Activated T-cell treated with anti-CD3 and anti-CD28 coated beads, Interleukin-2, amount 50 U/mL, for 24 hours (primary cell): ENCODE measurements at regions not wholly inside any gene's neighbourhood (a gene's known extent, or its start where the extent isn't known, plus 50 kb on each side); places are given as distances from the start of the nearest gene placed in this dataset.
A peak's percentile ranks its signal among the peaks of the same experiment; 100 is the strongest.
"Not testable (repeated sequence)": the region's sequence is repeated elsewhere in the genome, so short reads cannot be mapped to it uniquely, and the experiment has no call there.

Experiments
- DNase-seq: peaks from one replicate; pipeline ENCODE4 v3.0.0-alpha.2; 2020
- H3K27ac Mint-ChIP-seq: 2 replicates; pipeline ENCODE4 v1.8.0; 2020; ENCODE audit warnings: mild to moderate bottlenecking, mixed read lengths
- H3K27me3 Mint-ChIP-seq: 2 replicates; pipeline ENCODE4 v1.8.0; 2020; ENCODE audit warnings: mixed read lengths
- H3K36me3 Mint-ChIP-seq: 2 replicates; pipeline ENCODE4 v1.8.0; 2020; ENCODE audit warnings: low read depth, mixed read lengths
- H3K4me1 Mint-ChIP-seq: 2 replicates; pipeline ENCODE4 v1.8.0; 2020; ENCODE audit warnings: low read depth, mixed read lengths
- H3K4me3 Mint-ChIP-seq: 2 replicates; pipeline ENCODE4 v1.8.0; 2020; ENCODE audit warnings: mild to moderate bottlenecking, moderate library complexity, mixed read lengths
- H3K9me3 Mint-ChIP-seq: 2 replicates; pipeline ENCODE4 v1.8.0; 2020; ENCODE audit warnings: mixed read lengths

DNA sequence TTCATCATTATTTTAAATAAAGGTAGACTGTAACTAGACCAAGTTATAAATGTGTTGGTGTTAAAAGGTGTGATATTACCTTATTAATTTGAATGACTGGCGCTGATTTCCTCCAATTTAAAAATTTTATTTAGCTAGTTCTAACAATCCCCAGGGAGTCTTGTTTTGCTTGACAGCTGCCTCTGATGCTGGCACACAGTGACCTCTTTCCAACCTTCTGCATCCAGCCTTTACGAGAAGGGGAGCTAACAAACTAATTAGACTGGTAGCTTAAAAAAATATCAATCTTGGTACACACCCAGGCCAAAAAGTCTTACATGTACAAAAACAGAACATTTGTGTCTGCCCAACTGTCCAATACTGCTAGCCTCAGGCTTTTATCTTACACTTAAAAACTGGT, 51.8 kb upstream of the ENPEP start:
- Mint-ChIP-seq H3K9me3 (no peaks in the 10 kb centered on the region), H3K4me1 (no peaks in the 10 kb centered on the region), H3K4me3 (no peak overlapping the region), H3K36me3 (no peaks in the 10 kb centered on the region), H3K27me3 (peaks cover 7% of the 10 kb centered on the region), H3K27ac (no peak overlapping the region)
- DNase-seq: no peak

- no peaks in the 10 kb centered on the region for H3K4me1 Mint-ChIP-seq
- no peaks in the 10 kb centered on the region for H3K9me3 Mint-ChIP-seq
- no peak for DNase-seq
- peaks cover 29% of the 10 kb centered on the region for H3K27me3 Mint-ChIP-seq
- H3K27ac Mint-ChIP-seq: no peak overlapping the region
- no peaks in the 10 kb centered on the region for H3K36me3 Mint-ChIP-seq
- H3K4me3 Mint-ChIP-seq: no peak overlapping the region
These were observed 57.3 kb upstream of the ENPEP start for GRCh38 chr4:110418641-110419040.

DNA sequence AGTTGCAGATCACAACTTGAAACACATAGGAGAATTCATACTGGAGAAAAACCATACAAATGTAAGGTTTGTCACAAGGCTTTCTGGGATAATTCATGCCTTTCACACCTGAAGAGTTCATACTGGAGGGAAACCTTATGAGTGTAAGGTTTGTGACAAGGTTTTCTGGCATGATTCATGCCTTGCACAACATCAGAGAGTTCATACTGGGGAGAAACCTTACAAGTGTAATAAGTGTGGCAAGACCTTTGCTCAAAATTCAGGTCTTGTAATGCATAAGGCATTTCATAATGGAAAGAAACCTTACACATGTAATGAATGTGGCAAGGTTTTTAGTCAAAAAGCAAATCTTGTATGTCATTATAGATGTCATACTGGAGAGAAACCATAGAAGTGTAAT, 58.8 kb upstream of the ENPEP start:
- H3K27ac Mint-ChIP-seq: no peak overlapping the region
- H3K27me3 Mint-ChIP-seq: peaks cover 42% of the 10 kb centered on the region
- H3K36me3 Mint-ChIP-seq: no peaks in the 10 kb centered on the region
- no peak for DNase-seq
- H3K4me3 Mint-ChIP-seq: no peak overlapping the region
- H3K9me3 Mint-ChIP-seq: no peaks in the 10 kb centered on the region
- H3K4me1 Mint-ChIP-seq: no peaks in the 10 kb centered on the region

- H3K27ac Mint-ChIP-seq: no peak overlapping the region
- peaks cover 43% of the 10 kb centered on the region for H3K27me3 Mint-ChIP-seq
- H3K36me3 Mint-ChIP-seq: no peaks in the 10 kb centered on the region
- no peak for DNase-seq
- no peak overlapping the region for H3K4me3 Mint-ChIP-seq
- H3K4me1 Mint-ChIP-seq: no peaks in the 10 kb centered on the region
- H3K9me3 Mint-ChIP-seq: no peaks in the 10 kb centered on the region
These were observed 60.5 kb upstream of the ENPEP start for GRCh38 chr4:110415478-110415877.

DNA sequence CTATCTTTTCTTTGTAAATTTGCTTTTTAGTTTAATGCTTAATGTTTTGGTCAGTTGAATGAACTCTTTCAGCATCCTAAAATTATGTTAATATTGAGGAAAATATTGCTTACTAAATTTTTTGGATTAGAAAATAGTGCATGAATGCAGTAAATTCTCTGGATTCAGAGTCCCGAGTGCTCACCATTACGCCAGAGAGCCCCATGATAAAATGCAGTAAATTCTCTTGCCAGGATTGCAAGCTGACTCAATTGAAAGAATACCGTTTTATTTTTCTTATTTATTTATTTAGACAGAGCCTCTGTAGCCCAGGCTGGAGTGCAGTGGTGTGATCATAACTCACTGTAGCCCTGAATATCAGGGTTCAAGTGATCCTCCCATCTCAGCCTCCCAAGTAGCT, 60.9 kb upstream of the ENPEP start:
- Mint-ChIP-seq H3K36me3 (no peaks in the 10 kb centered on the region), H3K4me3 (no peak overlapping the region), H3K9me3 (no peaks in the 10 kb centered on the region), H3K27me3 (peaks cover 43% of the 10 kb centered on the region), H3K27ac (no peak overlapping the region), H3K4me1 (no peaks in the 10 kb centered on the region)
- no peak for DNase-seq

DNA sequence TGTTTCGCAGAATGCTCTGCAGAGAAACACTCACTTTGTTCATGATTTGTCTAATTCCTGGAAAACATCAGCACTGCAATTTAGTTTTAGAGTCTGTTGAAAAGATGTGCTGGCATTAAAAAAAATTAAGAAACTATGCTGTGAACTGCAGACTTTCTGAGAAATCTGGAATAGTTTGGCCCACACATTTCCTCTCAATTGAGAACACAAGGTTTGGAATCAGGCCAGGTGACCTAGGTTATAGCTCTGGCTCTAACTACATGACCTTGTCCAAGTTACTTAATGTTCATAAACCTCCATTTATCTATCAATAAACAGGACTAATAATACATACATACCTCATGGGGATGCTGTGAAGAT, 61.4 kb upstream of the ENPEP start:
- peaks cover 43% of the 10 kb centered on the region for H3K27me3 Mint-ChIP-seq
- DNase-seq: no peak
- H3K4me1 Mint-ChIP-seq: no peaks in the 10 kb centered on the region
- no peaks in the 10 kb centered on the region for H3K9me3 Mint-ChIP-seq
- H3K4me3 Mint-ChIP-seq: no peak overlapping the region
- H3K27ac Mint-ChIP-seq: no peak overlapping the region
- H3K36me3 Mint-ChIP-seq: no peaks in the 10 kb centered on the region

DNA sequence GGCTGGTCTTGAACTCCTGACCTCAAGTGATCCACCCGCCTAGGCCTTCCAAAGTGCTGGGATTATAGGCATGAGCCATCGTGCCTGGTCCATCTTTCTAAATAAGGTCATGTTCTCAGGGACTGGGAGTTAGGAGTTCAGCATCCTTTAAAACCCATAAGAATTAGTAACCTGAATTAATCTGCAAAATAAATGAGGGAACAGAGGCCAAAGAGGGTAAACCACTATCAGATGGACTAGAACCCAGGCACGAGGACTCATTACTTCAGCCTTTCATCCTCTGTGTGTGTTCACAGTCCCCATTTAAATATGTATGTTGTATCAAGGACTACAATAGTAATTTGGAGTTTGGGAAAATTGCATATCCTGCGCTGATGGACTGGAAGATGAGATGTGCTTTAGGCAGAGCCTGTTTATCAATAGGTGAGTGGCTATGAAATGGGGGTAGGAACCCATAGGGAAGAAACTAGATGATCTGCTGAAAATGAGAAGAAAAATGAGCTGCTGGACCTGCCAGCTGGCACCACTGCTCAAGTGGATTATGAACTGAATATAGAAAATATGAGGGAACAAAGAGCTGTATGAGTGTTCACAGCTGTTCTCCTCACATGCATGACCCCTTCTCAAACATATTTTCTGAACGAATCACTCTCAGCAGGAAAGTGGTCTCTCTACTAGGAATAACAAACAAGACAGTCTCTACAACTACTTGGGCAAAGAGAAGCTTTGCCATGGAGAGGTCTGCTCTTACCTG, 62.0 kb upstream of the ENPEP start:
- not testable (repeated sequence) for H3K27ac Mint-ChIP-seq, H3K4me3 Mint-ChIP-seq, H3K4me1 Mint-ChIP-seq, H3K9me3 Mint-ChIP-seq, DNase-seq, H3K36me3 Mint-ChIP-seq
- peaks cover 43% of the 10 kb centered on the region for H3K27me3 Mint-ChIP-seq

DNA sequence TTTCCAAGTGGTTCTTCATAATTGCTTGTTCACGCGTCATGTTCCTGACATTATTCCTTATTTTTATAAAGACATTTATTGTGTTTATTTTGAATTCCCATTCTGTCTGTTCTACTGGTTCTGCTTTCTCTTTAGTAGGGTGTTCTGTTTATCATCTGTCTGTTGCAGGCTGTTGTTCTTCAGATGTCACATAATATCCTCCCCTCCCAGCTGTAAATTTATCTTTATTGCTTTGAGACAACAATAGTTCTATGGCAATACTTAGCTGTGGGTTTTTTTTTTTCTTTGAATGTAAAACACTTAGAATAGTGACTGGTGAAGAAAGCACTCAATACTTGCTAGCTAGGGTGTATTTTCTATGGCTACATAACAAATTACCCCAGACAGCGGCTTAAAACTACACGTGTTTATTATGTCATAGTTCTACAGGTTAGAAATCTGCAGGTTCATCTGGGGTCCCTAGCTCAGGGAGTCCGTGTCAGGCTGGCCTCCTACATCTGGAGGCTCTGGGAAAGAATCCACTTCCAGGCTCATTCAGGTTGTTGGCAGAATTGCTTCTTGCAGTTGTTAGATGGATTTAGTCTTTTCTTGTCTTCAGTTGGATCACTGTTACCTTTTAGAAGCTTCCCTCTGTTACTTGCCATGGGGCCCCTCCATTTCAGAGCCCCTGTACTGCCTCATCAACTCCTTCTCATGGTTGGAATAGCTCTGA, 63.4 kb upstream of the ENPEP start:
- H3K27me3 Mint-ChIP-seq: peaks cover 37% of the 10 kb centered on the region
- no peak overlapping the region for H3K27ac Mint-ChIP-seq
- no peak for DNase-seq
- no peaks in the 10 kb centered on the region for H3K36me3 Mint-ChIP-seq
- no peaks in the 10 kb centered on the region for H3K9me3 Mint-ChIP-seq
- H3K4me1 Mint-ChIP-seq: no peaks in the 10 kb centered on the region
- no peak overlapping the region for H3K4me3 Mint-ChIP-seq

- Mint-ChIP-seq H3K4me1 (no peaks in the 10 kb centered on the region), H3K9me3 (no peaks in the 10 kb centered on the region), H3K36me3 (no peaks in the 10 kb centered on the region), H3K4me3 (no peak overlapping the region), H3K27ac (no peak overlapping the region), H3K27me3 (peaks cover 37% of the 10 kb centered on the region)
- DNase-seq: no peak
These were observed 64.4 kb upstream of the ENPEP start for GRCh38 chr4:110411574-110412011.

- not testable (repeated sequence) for H3K27ac Mint-ChIP-seq, H3K4me1 Mint-ChIP-seq, H3K9me3 Mint-ChIP-seq, H3K36me3 Mint-ChIP-seq, DNase-seq
- Mint-ChIP-seq H3K4me3 (peak overlapping the region; percentile 10), H3K27me3 (peaks cover 37% of the 10 kb centered on the region)
These were observed 64.9 kb upstream of the ENPEP start for GRCh38 chr4:110410853-110411573.

DNA sequence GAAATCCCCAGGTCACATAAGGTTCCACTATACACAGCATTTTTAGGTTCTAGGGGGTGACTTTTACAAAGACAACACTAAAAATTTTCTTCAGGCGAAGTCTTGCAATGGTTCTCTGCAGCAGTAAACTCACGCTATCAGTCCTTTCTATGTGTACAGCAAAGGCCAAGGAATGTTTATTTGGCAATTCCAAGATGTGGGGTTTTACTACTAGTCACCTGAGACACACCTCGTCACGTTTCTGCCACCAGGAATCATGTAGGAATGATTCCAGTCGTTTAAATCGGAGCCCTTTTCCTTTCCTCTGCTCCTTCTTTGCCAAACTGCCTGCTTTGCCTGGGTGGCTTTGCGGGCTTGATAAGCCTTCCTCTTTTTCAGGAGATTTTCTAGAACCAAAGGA, 75.9 kb upstream of the ENPEP start:
- Mint-ChIP-seq H3K4me1 (no peaks in the 10 kb centered on the region), H3K9me3 (no peaks in the 10 kb centered on the region), H3K4me3 (no peak overlapping the region), H3K27me3 (no peaks in the 10 kb centered on the region), H3K36me3 (no peaks in the 10 kb centered on the region), H3K27ac (no peak overlapping the region)
- no peak for DNase-seq

GRCh38 chr4:110399046-110399445, 76.9 kb upstream of the ENPEP start:
- not testable (repeated sequence) for H3K27me3 Mint-ChIP-seq, H3K27ac Mint-ChIP-seq, H3K36me3 Mint-ChIP-seq, H3K4me1 Mint-ChIP-seq, H3K4me3 Mint-ChIP-seq, H3K9me3 Mint-ChIP-seq, DNase-seq

- no peaks in the 10 kb centered on the region for H3K4me1 Mint-ChIP-seq
- peaks cover 18% of the 10 kb centered on the region for H3K27me3 Mint-ChIP-seq
- no peak overlapping the region for H3K4me3 Mint-ChIP-seq
- no peaks in the 10 kb centered on the region for H3K36me3 Mint-ChIP-seq
- H3K9me3 Mint-ChIP-seq: no peaks in the 10 kb centered on the region
- no peak overlapping the region for H3K27ac Mint-ChIP-seq
- no peak for DNase-seq
These were observed 79.0 kb upstream of the ENPEP start for GRCh38 chr4:110396963-110397362.

DNA sequence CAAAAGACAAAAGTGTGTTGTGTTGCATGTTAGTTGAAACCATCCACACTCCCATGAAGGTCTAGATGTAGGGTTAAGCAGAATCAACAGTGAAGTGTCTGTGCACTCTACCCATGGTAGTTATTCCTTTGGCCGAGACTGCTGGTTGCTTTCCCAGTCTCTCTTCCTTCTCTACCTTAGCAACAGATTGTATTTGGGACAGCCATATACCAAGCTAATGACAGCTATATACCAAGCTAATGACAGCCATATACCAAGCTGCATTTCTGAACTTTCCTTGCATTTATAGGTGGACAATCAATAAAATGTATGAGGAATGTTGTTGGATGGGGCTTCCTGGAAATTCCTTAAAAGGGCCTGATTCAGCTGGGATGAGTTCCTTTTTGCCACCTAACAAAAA, 80.5 kb upstream of the ENPEP start:
- no peak overlapping the region for H3K27ac Mint-ChIP-seq
- no peak overlapping the region for H3K4me3 Mint-ChIP-seq
- H3K27me3 Mint-ChIP-seq: peaks cover 29% of the 10 kb centered on the region
- H3K4me1 Mint-ChIP-seq: no peaks in the 10 kb centered on the region
- H3K36me3 Mint-ChIP-seq: no peaks in the 10 kb centered on the region
- no peak for DNase-seq
- no peaks in the 10 kb centered on the region for H3K9me3 Mint-ChIP-seq

GRCh38 chr4:110394871-110395270, 81.1 kb upstream of the ENPEP start:
- Mint-ChIP-seq H3K36me3 (no peaks in the 10 kb centered on the region), H3K4me3 (no peak overlapping the region), H3K4me1 (no peaks in the 10 kb centered on the region), H3K9me3 (no peaks in the 10 kb centered on the region), H3K27ac (no peak overlapping the region), H3K27me3 (peaks cover 29% of the 10 kb centered on the region)
- no peak for DNase-seq
